Activated CD8-positive, alpha-beta memory T cell treated with anti-CD3 and anti-CD28 coated beads, Interleukin-2, amount 50 U/mL, for 1 hour (primary cell): ENCODE measurements at regions not wholly inside any gene's neighbourhood (a gene's known extent, or its start where the extent isn't known, plus 50 kb on each side); places are given as distances from the start of the nearest gene placed in this dataset.
"Not testable (repeated sequence)": the region's sequence is repeated elsewhere in the genome, so short reads cannot be mapped to it uniquely, and the experiment has no call there.

ENCODE experiments used
- DNase-seq: peaks from one replicate; pipeline ENCODE4 v3.0.0-alpha.2; 2020; ENCODE audit errors: extremely low read depth

- not testable (repeated sequence) for DNase-seq
These were observed 119.5 kb downstream of the IGLL1 start for GRCh38 chr22:23460517-23461031.

GRCh38 chr22:23459645-23460516 is 120.2 kb downstream of the IGLL1 start:
- DNase-seq, result not testable (repeated sequence)

- no peak for DNase-seq
These were observed 121.2 kb downstream of the IGLL1 start for GRCh38 chr22:23458663-23459541.

- no peak for DNase-seq
These were observed 122.6 kb downstream of the IGLL1 start for GRCh38 chr22:23457380-23457985.

GRCh38 chr22:23456666-23457379 is 123.3 kb downstream of the IGLL1 start:
- DNase-seq, result not testable (repeated sequence)

- not testable (repeated sequence) for DNase-seq
These were observed 125.7 kb downstream of the IGLL1 start for GRCh38 chr22:23454345-23454744.

GRCh38 chr22:23453277-23453676 is 126.8 kb downstream of the IGLL1 start:
- no peak for DNase-seq

GRCh38 chr22:23452231-23453010 is 127.7 kb downstream of the IGLL1 start:
- no peak for DNase-seq

- not testable (repeated sequence) for DNase-seq
These were observed 128.4 kb downstream of the IGLL1 start for GRCh38 chr22:23451452-23452230.

GRCh38 chr22:23450821-23451220 is 129.3 kb downstream of the IGLL1 start:
- not testable (repeated sequence) for DNase-seq

GRCh38 chr22:23450434-23450795 is 129.7 kb downstream of the IGLL1 start:
- DNase-seq, result no peak

- not testable (repeated sequence) for DNase-seq
These were observed 130.2 kb downstream of the IGLL1 start for GRCh38 chr22:23449748-23450433.

GRCh38 chr22:23448499-23449288 is 131.4 kb downstream of the IGLL1 start:
- not testable (repeated sequence) for DNase-seq

GRCh38 chr22:23446796-23447350 is 133.2 kb downstream of the IGLL1 start:
- no peak for DNase-seq

- DNase-seq, result not testable (repeated sequence)
These were observed 133.9 kb downstream of the IGLL1 start for GRCh38 chr22:23446194-23446593.

GRCh38 chr22:23443905-23444304 is 136.2 kb downstream of the IGLL1 start:
- DNase-seq, result not testable (repeated sequence)

- DNase-seq, result not testable (repeated sequence)
These were observed 140.5 kb downstream of the IGLL1 start for GRCh38 chr22:23439581-23439980.

GRCh38 chr22:23438216-23438615 is 141.9 kb downstream of the IGLL1 start:
- no peak for DNase-seq
